HL-60 (cell line): ENCODE measurements at regions not wholly inside any gene's neighbourhood (a gene's known extent, or its start where the extent isn't known, plus 50 kb on each side); places are given as distances from the start of the nearest gene placed in this dataset.

ENCODE experiments used
- CTCF ChIP-seq: IDR thresholded peaks from one replicate; pipeline ENCODE4 v1.5.1; 2011; ENCODE audit warnings: low read length, control low read depth, inconsistent platforms; ENCODE audit not compliant: insufficient read depth
- GABPA ChIP-seq: IDR thresholded peaks from 2 replicates; pipeline ENCODE4 v1.6.1; 2012; ENCODE audit warnings: low read depth
- POLR2AphosphoS5 ChIP-seq: IDR thresholded peaks from 2 replicates; pipeline ENCODE4 v1.6.1; 2012; ENCODE audit warnings: low read depth
- REST ChIP-seq: IDR thresholded peaks from 2 replicates; pipeline ENCODE4 v1.6.1; 2012; ENCODE audit warnings: low read depth; ENCODE audit not compliant: insufficient replicate concordance
- SPI1 ChIP-seq: IDR thresholded peaks from 2 replicates; pipeline ENCODE4 v1.6.1; 2012; ENCODE audit warnings: low read depth, mild to moderate bottlenecking, borderline replicate concordance

DNA sequence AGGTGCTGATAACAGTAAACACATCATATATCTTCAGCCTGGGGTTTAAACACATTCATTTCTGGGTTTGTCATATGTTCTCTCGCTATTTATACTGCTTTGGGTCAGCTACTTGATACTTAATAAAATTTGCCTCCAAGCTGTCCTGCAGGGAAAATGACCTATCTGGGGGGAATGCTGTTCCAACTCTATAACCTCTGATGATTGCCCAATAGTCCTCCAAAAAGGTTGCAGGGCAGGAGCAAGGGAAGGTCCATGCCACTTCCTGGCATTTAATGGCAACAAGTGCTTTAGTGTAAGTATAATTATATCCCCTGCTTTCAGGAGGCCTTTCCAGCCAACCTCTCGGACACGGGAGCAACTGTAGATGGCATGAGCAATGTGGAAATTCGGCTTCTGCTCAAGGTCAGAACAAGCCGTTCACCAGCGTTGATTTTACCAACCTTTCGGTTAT lies 198.0 kb upstream of the EEA1 start:
- TF ChIP-seq CTCF (no peak), POLR2AphosphoS5 (no peak), REST (no peak), GABPA (no peak), SPI1 (no peak)
